ENCODE measurements at regions not wholly inside any gene's neighbourhood (a gene's known extent, or its start where the extent isn't known, plus 50 kb on each side); places are given as distances from the start of the nearest gene placed in this dataset.

GRCh38 chr5:168219515-168220410 lies 71.7 kb upstream of the WWC1 start:
- DNase-seq (ENCODE audit: low read depth in 3 of 3), result no peak

- no peak for DNase-seq (ENCODE audit: low read depth in 3 of 3)
Observed at GRCh38 chr5:168224085-168224484, 67.4 kb upstream of the WWC1 start.

- no peak for DNase-seq (ENCODE audit: low read depth in 3 of 3)
Observed at GRCh38 chr5:168226012-168226411, 65.4 kb upstream of the WWC1 start.

- DNase-seq (ENCODE audit: low read depth in 3 of 3), result no peak
Observed at GRCh38 chr5:168227001-168227400, 64.4 kb upstream of the WWC1 start.

GRCh38 chr5:168227973-168228615 lies 63.4 kb upstream of the WWC1 start:
- DNase-seq (ENCODE audit: low read depth in 3 of 3), result no peak

- no peak for DNase-seq (ENCODE audit: low read depth in 3 of 3)
Observed at GRCh38 chr5:168228668-168229067, 62.8 kb upstream of the WWC1 start.

- DNase-seq (ENCODE audit: low read depth in 3 of 3), result no peak
Observed at GRCh38 chr5:168234133-168234532, 57.3 kb upstream of the WWC1 start.

- no peak for DNase-seq (ENCODE audit: low read depth in 3 of 3)
Observed at GRCh38 chr5:168238463-168238862, 53.0 kb upstream of the WWC1 start.

GRCh38 chr5:168239325-168239724 lies 52.1 kb upstream of the WWC1 start:
- no peak for DNase-seq (ENCODE audit: low read depth in 3 of 3)
